ENCODE measurements at regions not wholly inside any gene's neighbourhood (a gene's known extent, or its start where the extent isn't known, plus 50 kb on each side); places are given as distances from the start of the nearest gene placed in this dataset.

GRCh38 chr11:37811349-37811748 lies 1213.3 kb upstream of the RAG2 start:
- H3K4me3 Mint-ChIP-seq, result no peak overlapping the region
- no peak overlapping the region for H2AK5ac ChIP-seq (ENCODE audit: insufficient read length, low read length)
- H3K9me3 ChIP-seq (ENCODE audit: control insufficient read depth, low read depth, low read length), result no peaks in the 10 kb centered on the region
- no CpG with 5 or more reads among the region's 7 CpGs for WGBS (ENCODE audit: extremely low coverage, insufficient read length, low lambda C conversion rate)
- H2BK5ac ChIP-seq (ENCODE audit: insufficient read length, low read length), result no peak overlapping the region
- no peak overlapping the region for H2BK20ac ChIP-seq (ENCODE audit: low read depth, low read length, poor library complexity, severe bottlenecking)
- peaks cover 4 to 8% of the 10 kb centered on the region in 2 experiments; a peak in 3 of 4 replicates for H3K4me1 Mint-ChIP-seq
- no peak overlapping the region for H3K9ac ChIP-seq (ENCODE audit: extremely low read depth, insufficient read length, low read length)
- no peak overlapping the region for H3K23ac ChIP-seq (ENCODE audit: insufficient read length, low read depth, low read length)
- no peak overlapping the region for H4K5ac ChIP-seq (ENCODE audit: insufficient read length, low read depth, low read length)
- no peaks in the 10 kb centered on the region for H3K27me3 Mint-ChIP-seq (ENCODE audit: low read depth)
- H3K4me1 ChIP-seq (ENCODE audit: insufficient read depth, low read length), result no peaks in the 10 kb centered on the region
- H4K91ac ChIP-seq (ENCODE audit: insufficient read length, low read depth, low read length), result no peak overlapping the region
- H3K27ac Mint-ChIP-seq, result no peak overlapping the region; a peak in 1 of 7 replicates
- no peak overlapping the region for H2AFZ ChIP-seq (ENCODE audit: low read length)
- H2BK12ac ChIP-seq (ENCODE audit: insufficient read length, low read depth, low read length), result no peak overlapping the region
- no peaks in the 10 kb centered on the region for H3K79me2 ChIP-seq (ENCODE audit: insufficient read depth, low read length)
- H3K23me2 ChIP-seq (ENCODE audit: insufficient read length, low read depth, low read length, poor library complexity, severe bottlenecking), result no peaks in the 10 kb centered on the region
- no peak overlapping the region for H3K4me2 ChIP-seq (ENCODE audit: insufficient read depth, insufficient read length, low read length)
- H3K4ac ChIP-seq (ENCODE audit: low read depth, low read length), result no peak overlapping the region
- H2BK15ac ChIP-seq (ENCODE audit: low read depth, low read length), result no peak overlapping the region
- no peak for DNase-seq
- no peak overlapping the region for H2BK120ac ChIP-seq (ENCODE audit: low read depth, low read length, poor library complexity, severe bottlenecking)
- H3K56ac ChIP-seq (ENCODE audit: insufficient read length, low read depth, low read length), result no peak overlapping the region
- H3K27ac ChIP-seq (ENCODE audit: insufficient read length, low read depth, low read length), result no peak overlapping the region
- TF ChIP-seq, protein P1, sequence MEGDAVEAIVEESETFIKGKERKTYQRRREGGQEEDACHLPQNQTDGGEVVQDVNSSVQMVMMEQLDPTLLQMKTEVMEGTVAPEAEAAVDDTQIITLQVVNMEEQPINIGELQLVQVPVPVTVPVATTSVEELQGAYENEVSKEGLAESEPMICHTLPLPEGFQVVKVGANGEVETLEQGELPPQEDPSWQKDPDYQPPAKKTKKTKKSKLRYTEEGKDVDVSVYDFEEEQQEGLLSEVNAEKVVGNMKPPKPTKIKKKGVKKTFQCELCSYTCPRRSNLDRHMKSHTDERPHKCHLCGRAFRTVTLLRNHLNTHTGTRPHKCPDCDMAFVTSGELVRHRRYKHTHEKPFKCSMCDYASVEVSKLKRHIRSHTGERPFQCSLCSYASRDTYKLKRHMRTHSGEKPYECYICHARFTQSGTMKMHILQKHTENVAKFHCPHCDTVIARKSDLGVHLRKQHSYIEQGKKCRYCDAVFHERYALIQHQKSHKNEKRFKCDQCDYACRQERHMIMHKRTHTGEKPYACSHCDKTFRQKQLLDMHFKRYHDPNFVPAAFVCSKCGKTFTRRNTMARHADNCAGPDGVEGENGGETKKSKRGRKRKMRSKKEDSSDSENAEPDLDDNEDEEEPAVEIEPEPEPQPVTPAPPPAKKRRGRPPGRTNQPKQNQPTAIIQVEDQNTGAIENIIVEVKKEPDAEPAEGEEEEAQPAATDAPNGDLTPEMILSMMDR (conservative IDR thresholded peaks at IDR 0.05), result no peak
- H3K18ac ChIP-seq (ENCODE audit: insufficient read length, low read depth, low read length), result no peak overlapping the region
- no peak overlapping the region for H3K14ac ChIP-seq (ENCODE audit: insufficient read depth, low read length)
- H3T11ph ChIP-seq (ENCODE audit: low read length), result no peak overlapping the region
- no peaks in the 10 kb centered on the region for H3K79me1 ChIP-seq (ENCODE audit: insufficient read depth, low read depth, low read length, poor library complexity, severe bottlenecking)
- no peaks in the 10 kb centered on the region for H3K9me3 Mint-ChIP-seq
- H4K8ac ChIP-seq (replicated peaks; ENCODE audit: insufficient read length, low read depth, low read length), result no peak overlapping the region
- H4K20me1 ChIP-seq (ENCODE audit: control insufficient read depth, insufficient read depth, insufficient read length), result no peaks in the 10 kb centered on the region
- no peaks in the 10 kb centered on the region for H3K27me3 ChIP-seq (ENCODE audit: insufficient read depth, low read length)
- no peaks in the 10 kb centered on the region; a peak in 1 of 7 replicates for H3K36me3 Mint-ChIP-seq (ENCODE audit: insufficient read depth in 1 of 3, low read depth in 3 of 3)
